WTC11 (cell line): ENCODE measurements at regions not wholly inside any gene's neighbourhood (a gene's known extent, or its start where the extent isn't known, plus 50 kb on each side); places are given as distances from the start of the nearest gene placed in this dataset.

Experiments
- ATAC-seq: fragments of 200-7000 bp; cut with Tn5 transposase; 2 replicates; pipeline ENCODE4 v1.10.0; 2021; ENCODE audit warnings: mild to moderate bottlenecking, moderate library complexity
- CTCF ChIA-PET: fragments of 300-600 bp; sonication (Branson Sonifier 250); formaldehyde crosslinking; loops from one replicate; lab custom pipeline; 2021; ENCODE audit warnings: antibody characterized with exemption; lab: Charles Lee
- POLR2A ChIA-PET: fragments of 350-600 bp; sonication (Branson Sonifier 250); formaldehyde crosslinking; loops from one replicate; lab custom pipeline; 2021; ENCODE audit warnings: antibody characterized with exemption; lab: Charles Lee
- DNase-seq: peaks from one replicate; pipeline ENCODE4 v3.0.0; 2021; ENCODE audit warnings: low spot score
- H3K27ac Mint-ChIP-seq: 2 replicates; pipeline ENCODE4 v1.8.0; 2021; ENCODE audit warnings: mixed read lengths
- H3K27me3 Mint-ChIP-seq: 2 replicates; pipeline ENCODE4 v1.8.0; 2021; ENCODE audit warnings: low read depth, mild to moderate bottlenecking, moderate library complexity, mixed read lengths
- H3K36me3 Mint-ChIP-seq: 2 replicates; pipeline ENCODE4 v1.8.0; 2021; ENCODE audit warnings: mixed read lengths
- H3K4me1 Mint-ChIP-seq: 2 replicates; pipeline ENCODE4 v1.8.0; 2022; ENCODE audit warnings: mixed read lengths
- H3K4me3 Mint-ChIP-seq: 2 replicates; pipeline ENCODE4 v1.8.0; 2021; ENCODE audit warnings: mild to moderate bottlenecking, moderate library complexity, mixed read lengths
- H3K9me3 Mint-ChIP-seq: 2 replicates; pipeline ENCODE4 v1.8.0; 2021; ENCODE audit warnings: mixed read lengths
- CREB1 ChIP-seq: sonication (generic); formaldehyde crosslinking; IDR thresholded peaks from 2 replicates; pipeline ENCODE4 v1.8.0; 2023; ENCODE audit warnings: mild to moderate bottlenecking, missing genetic modification reagents
- EMX1 ChIP-seq: fragments of 250-450 bp; sonication (Bioruptor Pico); IDR thresholded peaks from 2 replicates; pipeline ENCODE4 v1.8.0; 2021; ENCODE audit warnings: mild to moderate bottlenecking
- GABPB1 ChIP-seq: sonication (generic); formaldehyde crosslinking; IDR thresholded peaks from 2 replicates; pipeline ENCODE4 v1.8.1; 2023; ENCODE audit warnings: mild to moderate bottlenecking, missing genetic modification reagents
- GRHL2 ChIP-seq: fragments of 250-450 bp; sonication (Bioruptor Pico); IDR thresholded peaks from 2 replicates; pipeline ENCODE4 v1.8.0; 2022; ENCODE audit warnings: mild to moderate bottlenecking, moderate library complexity; ENCODE audit not compliant: insufficient replicate concordance, severe bottlenecking
- IRF2 ChIP-seq: sonication (generic); formaldehyde crosslinking; IDR thresholded peaks from 2 replicates; pipeline ENCODE4 v1.8.0; 2022; ENCODE audit warnings: low read depth, missing genetic modification reagents, borderline replicate concordance
- KAT7 ChIP-seq: sonication (generic); formaldehyde crosslinking; IDR thresholded peaks from 2 replicates; pipeline ENCODE4 v1.8.1; 2023; ENCODE audit warnings: missing genetic modification reagents, mild to moderate bottlenecking, borderline replicate concordance
- SMAD3 ChIP-seq: sonication (generic); formaldehyde crosslinking; IDR thresholded peaks from 2 replicates; pipeline ENCODE4 v1.8.0; 2022; ENCODE audit warnings: missing genetic modification reagents, mild to moderate bottlenecking, borderline replicate concordance
- ZNF138 ChIP-seq: sonication (generic); formaldehyde crosslinking; conservative IDR thresholded peaks from 2 replicates; pipeline ENCODE4 v1.8.1; 2022; ENCODE audit warnings: mild to moderate bottlenecking, moderate library complexity, missing genetic modification reagents
- ZNF317 ChIP-seq: sonication (generic); formaldehyde crosslinking; IDR thresholded peaks from 2 replicates; pipeline ENCODE4 v1.8.1; 2023; ENCODE audit warnings: low read depth, mild to moderate bottlenecking, moderate library complexity, missing genetic modification reagents, borderline replicate concordance
- ZNF396 ChIP-seq: fragments of 250-450 bp; sonication (Bioruptor Pico); IDR thresholded peaks from 2 replicates; pipeline ENCODE4 v1.8.0; 2021; ENCODE audit warnings: mild to moderate bottlenecking, moderate library complexity, borderline replicate concordance
- TF ChIP-seq, protein P1 (sequence below): sonication (generic); formaldehyde crosslinking; IDR thresholded peaks from 2 replicates; pipeline ENCODE4 v1.8.1; 2023; ENCODE audit warnings: mild to moderate bottlenecking, missing genetic modification reagents
- TF ChIP-seq, protein P2 (sequence below): sonication (generic); formaldehyde crosslinking; IDR thresholded peaks from 2 replicates; pipeline ENCODE4 v1.8.1; 2022; ENCODE audit warnings: mild to moderate bottlenecking, moderate library complexity, missing genetic modification reagents
- TF ChIP-seq, protein P3 (sequence below): fragments of 200-600 bp; IDR thresholded peaks from 2 replicates; pipeline ENCODE4 v1.8.0; 2022; ENCODE audit warnings: antibody characterized with exemption
- TF ChIP-seq, protein P4 (sequence below): fragments of 250-450 bp; sonication (Bioruptor Pico); IDR thresholded peaks from 2 replicates; pipeline ENCODE4 v1.9.0; 2021; ENCODE audit warnings: mild to moderate bottlenecking
- TF ChIP-seq, protein P5 (sequence below): sonication (generic); formaldehyde crosslinking; IDR thresholded peaks from 2 replicates; pipeline ENCODE4 v1.8.0; 2022; ENCODE audit warnings: mild to moderate bottlenecking, missing genetic modification reagents
- TF ChIP-seq, protein P6 (sequence below): sonication (generic); formaldehyde crosslinking; IDR thresholded peaks from 2 replicates; pipeline ENCODE4 v1.8.0; 2022; ENCODE audit warnings: mild to moderate bottlenecking, missing genetic modification reagents

DNA sequence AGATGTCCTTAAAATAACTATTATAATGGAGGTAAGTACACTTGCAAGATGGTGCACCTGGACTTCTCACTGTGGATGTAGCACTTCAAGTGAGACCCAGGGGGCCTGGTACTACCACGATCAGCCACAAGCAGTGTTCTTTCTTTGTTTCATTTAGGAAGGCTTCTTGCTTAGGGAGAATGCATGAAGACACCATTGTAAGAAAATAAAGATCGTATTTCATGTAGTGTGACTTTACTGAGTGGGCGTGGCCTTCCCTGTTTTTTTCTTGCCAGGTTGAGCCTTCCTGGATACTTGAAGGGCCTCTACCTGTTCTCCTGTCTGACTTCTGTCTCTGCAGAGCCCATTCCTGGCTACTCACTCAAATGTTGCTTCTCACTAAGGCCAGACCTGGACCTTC lies 615.6 kb upstream of the SOX11 start:
- POLR2A ChIA-PET, result no interaction called here
- no peak for DNase-seq
- Mint-ChIP-seq H3K4me1 (no peaks in the 10 kb centered on the region), H3K27ac (no peak overlapping the region)
- TF ChIP-seq, protein P1, sequence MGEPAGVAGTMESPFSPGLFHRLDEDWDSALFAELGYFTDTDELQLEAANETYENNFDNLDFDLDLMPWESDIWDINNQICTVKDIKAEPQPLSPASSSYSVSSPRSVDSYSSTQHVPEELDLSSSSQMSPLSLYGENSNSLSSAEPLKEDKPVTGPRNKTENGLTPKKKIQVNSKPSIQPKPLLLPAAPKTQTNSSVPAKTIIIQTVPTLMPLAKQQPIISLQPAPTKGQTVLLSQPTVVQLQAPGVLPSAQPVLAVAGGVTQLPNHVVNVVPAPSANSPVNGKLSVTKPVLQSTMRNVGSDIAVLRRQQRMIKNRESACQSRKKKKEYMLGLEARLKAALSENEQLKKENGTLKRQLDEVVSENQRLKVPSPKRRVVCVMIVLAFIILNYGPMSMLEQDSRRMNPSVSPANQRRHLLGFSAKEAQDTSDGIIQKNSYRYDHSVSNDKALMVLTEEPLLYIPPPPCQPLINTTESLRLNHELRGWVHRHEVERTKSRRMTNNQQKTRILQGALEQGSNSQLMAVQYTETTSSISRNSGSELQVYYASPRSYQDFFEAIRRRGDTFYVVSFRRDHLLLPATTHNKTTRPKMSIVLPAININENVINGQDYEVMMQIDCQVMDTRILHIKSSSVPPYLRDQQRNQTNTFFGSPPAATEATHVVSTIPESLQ (CRISPR knock-in tag), result no peak
- TF ChIP-seq IRF2, result no peak
- TF ChIP-seq, protein P2, sequence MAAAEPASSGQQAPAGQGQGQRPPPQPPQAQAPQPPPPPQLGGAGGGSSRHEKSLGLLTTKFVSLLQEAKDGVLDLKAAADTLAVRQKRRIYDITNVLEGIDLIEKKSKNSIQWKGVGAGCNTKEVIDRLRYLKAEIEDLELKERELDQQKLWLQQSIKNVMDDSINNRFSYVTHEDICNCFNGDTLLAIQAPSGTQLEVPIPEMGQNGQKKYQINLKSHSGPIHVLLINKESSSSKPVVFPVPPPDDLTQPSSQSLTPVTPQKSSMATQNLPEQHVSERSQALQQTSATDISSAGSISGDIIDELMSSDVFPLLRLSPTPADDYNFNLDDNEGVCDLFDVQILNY (CRISPR knock-in tag), result no peak
- TF ChIP-seq GRHL2 (CRISPR knock-in tag), result no peak
- TF ChIP-seq, protein P3, sequence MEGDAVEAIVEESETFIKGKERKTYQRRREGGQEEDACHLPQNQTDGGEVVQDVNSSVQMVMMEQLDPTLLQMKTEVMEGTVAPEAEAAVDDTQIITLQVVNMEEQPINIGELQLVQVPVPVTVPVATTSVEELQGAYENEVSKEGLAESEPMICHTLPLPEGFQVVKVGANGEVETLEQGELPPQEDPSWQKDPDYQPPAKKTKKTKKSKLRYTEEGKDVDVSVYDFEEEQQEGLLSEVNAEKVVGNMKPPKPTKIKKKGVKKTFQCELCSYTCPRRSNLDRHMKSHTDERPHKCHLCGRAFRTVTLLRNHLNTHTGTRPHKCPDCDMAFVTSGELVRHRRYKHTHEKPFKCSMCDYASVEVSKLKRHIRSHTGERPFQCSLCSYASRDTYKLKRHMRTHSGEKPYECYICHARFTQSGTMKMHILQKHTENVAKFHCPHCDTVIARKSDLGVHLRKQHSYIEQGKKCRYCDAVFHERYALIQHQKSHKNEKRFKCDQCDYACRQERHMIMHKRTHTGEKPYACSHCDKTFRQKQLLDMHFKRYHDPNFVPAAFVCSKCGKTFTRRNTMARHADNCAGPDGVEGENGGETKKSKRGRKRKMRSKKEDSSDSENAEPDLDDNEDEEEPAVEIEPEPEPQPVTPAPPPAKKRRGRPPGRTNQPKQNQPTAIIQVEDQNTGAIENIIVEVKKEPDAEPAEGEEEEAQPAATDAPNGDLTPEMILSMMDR, result no peak
- TF ChIP-seq ZNF138, result no peak
- TF ChIP-seq CREB1, result no peak
- no peak for TF ChIP-seq SMAD3 (CRISPR knock-in tag)
- TF ChIP-seq, protein P4, sequence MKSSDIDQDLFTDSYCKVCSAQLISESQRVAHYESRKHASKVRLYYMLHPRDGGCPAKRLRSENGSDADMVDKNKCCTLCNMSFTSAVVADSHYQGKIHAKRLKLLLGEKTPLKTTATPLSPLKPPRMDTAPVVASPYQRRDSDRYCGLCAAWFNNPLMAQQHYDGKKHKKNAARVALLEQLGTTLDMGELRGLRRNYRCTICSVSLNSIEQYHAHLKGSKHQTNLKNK (CRISPR knock-in tag), result no peak
- no peak for TF ChIP-seq EMX1 (CRISPR knock-in tag)
- TF ChIP-seq, all 79 proteins: peak for 0
- ATAC-seq, result no peak
- peaks cover 3% of the 10 kb centered on the region for H3K27me3 Mint-ChIP-seq
- H3K36me3 Mint-ChIP-seq, result peaks cover 62% of the 10 kb centered on the region
- no peak overlapping the region for H3K4me3 Mint-ChIP-seq
- peaks cover 78% of the 10 kb centered on the region for H3K9me3 Mint-ChIP-seq
- CTCF ChIA-PET, result no interaction called here

DNA sequence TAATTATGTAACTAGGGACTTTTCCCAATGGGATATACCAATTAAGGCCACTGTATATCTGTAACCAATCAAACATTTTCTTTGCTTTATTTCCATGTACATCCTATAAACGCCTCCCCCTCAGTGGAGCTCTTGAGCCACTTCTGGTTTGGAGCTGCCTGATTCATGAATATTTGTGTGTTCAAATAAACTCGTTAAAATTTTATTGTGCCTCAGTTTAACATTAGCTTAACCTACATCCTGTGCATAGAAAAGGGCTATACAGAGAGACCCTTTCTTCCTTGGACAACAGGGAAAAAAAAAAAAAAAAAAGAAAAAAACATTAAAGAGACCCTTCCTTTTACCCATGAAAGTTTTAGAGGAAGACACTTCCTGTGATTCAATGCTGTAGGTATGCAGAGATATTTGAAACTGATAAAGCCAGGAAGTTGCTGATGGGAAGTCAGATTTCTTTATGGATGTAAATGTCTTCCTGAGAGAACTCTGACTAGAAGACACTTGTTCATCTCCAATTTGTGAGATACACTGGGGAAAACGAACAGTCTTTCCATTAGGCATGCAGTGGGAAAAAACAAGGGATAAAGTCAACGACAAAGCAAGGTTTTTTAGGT lies 614.6 kb upstream of the SOX11 start:
- H3K4me3 Mint-ChIP-seq, result no peak overlapping the region
- TF ChIP-seq, protein P5, sequence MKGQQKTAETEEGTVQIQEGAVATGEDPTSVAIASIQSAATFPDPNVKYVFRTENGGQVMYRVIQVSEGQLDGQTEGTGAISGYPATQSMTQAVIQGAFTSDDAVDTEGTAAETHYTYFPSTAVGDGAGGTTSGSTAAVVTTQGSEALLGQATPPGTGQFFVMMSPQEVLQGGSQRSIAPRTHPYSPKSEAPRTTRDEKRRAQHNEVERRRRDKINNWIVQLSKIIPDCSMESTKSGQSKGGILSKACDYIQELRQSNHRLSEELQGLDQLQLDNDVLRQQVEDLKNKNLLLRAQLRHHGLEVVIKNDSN, result no peak
- TF ChIP-seq ZNF317 (CRISPR knock-in tag), result no peak
- TF ChIP-seq, protein P6, sequence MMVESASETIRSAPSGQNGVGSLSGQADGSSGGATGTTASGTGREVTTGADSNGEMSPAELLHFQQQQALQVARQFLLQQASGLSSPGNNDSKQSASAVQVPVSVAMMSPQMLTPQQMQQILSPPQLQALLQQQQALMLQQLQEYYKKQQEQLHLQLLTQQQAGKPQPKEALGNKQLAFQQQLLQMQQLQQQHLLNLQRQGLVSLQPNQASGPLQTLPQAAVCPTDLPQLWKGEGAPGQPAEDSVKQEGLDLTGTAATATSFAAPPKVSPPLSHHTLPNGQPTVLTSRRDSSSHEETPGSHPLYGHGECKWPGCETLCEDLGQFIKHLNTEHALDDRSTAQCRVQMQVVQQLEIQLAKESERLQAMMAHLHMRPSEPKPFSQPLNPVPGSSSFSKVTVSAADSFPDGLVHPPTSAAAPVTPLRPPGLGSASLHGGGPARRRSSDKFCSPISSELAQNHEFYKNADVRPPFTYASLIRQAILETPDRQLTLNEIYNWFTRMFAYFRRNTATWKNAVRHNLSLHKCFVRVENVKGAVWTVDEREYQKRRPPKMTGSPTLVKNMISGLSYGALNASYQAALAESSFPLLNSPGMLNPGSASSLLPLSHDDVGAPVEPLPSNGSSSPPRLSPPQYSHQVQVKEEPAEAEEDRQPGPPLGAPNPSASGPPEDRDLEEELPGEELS (CRISPR knock-in tag), result no peak
- TF ChIP-seq GABPB1 (CRISPR knock-in tag), result no peak
- no peak for TF ChIP-seq ZNF396 (CRISPR knock-in tag)
- no peak for TF ChIP-seq KAT7 (CRISPR knock-in tag)
- peaks cover 61% of the 10 kb centered on the region for H3K36me3 Mint-ChIP-seq
- no peaks in the 10 kb centered on the region for H3K4me1 Mint-ChIP-seq
- peaks cover 78% of the 10 kb centered on the region for H3K9me3 Mint-ChIP-seq
- DNase-seq (no peak), ATAC-seq (no peak)
- H3K27me3 Mint-ChIP-seq, result peaks cover 3% of the 10 kb centered on the region
- CTCF ChIA-PET, result no interaction called here
- H3K27ac Mint-ChIP-seq, result no peak overlapping the region
- POLR2A ChIA-PET, result no interaction called here
